ENCODE measurements at regions not wholly inside any gene's neighbourhood (a gene's known extent, or its start where the extent isn't known, plus 50 kb on each side); places are given as distances from the start of the nearest gene placed in this dataset.

DNA sequence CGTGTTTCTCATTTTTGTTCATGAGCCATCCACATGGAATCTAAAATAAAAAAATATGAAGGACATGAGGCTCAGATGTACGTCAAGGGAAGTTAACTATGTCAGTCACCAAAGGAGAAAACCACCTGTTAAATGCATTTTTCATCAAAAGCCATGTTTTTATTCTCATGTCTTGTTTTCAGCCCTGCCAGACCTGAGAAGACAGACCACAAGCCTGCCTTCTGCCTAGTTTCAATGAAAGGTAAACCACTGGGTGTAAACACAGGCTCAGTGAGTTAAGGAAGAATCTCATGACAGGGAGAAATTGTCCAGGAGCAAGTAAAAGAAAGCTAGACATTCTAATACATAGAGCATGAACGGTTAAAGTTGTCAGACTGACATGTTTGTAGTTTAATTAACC, 52.3 kb upstream of the TNIP3 start:
- TF ChIP-seq, protein P1, sequence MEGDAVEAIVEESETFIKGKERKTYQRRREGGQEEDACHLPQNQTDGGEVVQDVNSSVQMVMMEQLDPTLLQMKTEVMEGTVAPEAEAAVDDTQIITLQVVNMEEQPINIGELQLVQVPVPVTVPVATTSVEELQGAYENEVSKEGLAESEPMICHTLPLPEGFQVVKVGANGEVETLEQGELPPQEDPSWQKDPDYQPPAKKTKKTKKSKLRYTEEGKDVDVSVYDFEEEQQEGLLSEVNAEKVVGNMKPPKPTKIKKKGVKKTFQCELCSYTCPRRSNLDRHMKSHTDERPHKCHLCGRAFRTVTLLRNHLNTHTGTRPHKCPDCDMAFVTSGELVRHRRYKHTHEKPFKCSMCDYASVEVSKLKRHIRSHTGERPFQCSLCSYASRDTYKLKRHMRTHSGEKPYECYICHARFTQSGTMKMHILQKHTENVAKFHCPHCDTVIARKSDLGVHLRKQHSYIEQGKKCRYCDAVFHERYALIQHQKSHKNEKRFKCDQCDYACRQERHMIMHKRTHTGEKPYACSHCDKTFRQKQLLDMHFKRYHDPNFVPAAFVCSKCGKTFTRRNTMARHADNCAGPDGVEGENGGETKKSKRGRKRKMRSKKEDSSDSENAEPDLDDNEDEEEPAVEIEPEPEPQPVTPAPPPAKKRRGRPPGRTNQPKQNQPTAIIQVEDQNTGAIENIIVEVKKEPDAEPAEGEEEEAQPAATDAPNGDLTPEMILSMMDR (IDR thresholded peaks at IDR 0.05): no peak
- H3K27ac ChIP-seq: no peak overlapping the region
- intact Hi-C loops (cut with DNase I; ENCODE audit: low total_unique reads): no loop called here

DNA sequence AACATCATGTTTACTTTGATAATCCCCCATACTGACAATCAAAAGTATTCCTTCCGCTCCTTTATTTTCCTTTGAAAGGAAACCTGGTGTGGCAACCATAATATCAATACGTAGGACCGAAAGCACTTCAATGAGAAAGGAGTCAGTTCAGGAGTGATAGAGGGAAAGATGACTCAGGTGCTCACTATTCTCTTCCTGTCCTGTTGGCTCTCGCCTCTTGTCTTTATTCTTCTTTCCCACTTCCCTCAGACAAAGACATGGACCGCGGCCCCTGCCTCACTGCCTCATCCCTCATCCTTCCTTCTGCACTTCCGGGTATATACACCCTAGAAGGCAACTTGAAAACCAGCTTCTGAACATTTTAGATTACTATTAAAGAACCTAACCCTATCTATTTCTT, 49.8 kb upstream of the TNIP3 start:
- Histone ChIP-seq H3K4me1 (no peaks in the 10 kb centered on the region), H3K36me3 (no peaks in the 10 kb centered on the region), H3K4me3 (no peak overlapping the region), H3K27ac (no peak overlapping the region), H3K9me3 (no peaks in the 10 kb centered on the region), H3K27me3 (peaks cover 0 to 2% of the 10 kb centered on the region in 2 donors)
- TF ChIP-seq, protein P1 (IDR thresholded peaks at IDR 0.05): no peak
- DNase-seq: no peak
- intact Hi-C loops (cut with DNase I; ENCODE audit: low total_unique reads): no loop called here

More for the DNA sequence above, 52.3 kb upstream of the TNIP3 start:
- no peak for DNase-seq
- Histone ChIP-seq H3K4me1 (no peaks in the 10 kb centered on the region), H3K9me3 (no peaks in the 10 kb centered on the region), H3K27me3 (peaks cover 0 to 2% of the 10 kb centered on the region in 2 donors), H3K4me3 (no peak overlapping the region), H3K36me3 (no peaks in the 10 kb centered on the region)

Data from tibial artery (tissue), 4 donors.